Right renal cortex interstitium (tissue), 3 donors: ENCODE measurements at regions not wholly inside any gene's neighbourhood (a gene's known extent, or its start where the extent isn't known, plus 50 kb on each side); places are given as distances from the start of the nearest gene placed in this dataset.

Source experiments
- DNase-seq, 3 donors: peaks; one replicate each; pipeline ENCODE4 v3.0.0-alpha.2; 2013; ENCODE audit warnings: low read depth in 3 of 3, low spot score in 2 of 3

DNA sequence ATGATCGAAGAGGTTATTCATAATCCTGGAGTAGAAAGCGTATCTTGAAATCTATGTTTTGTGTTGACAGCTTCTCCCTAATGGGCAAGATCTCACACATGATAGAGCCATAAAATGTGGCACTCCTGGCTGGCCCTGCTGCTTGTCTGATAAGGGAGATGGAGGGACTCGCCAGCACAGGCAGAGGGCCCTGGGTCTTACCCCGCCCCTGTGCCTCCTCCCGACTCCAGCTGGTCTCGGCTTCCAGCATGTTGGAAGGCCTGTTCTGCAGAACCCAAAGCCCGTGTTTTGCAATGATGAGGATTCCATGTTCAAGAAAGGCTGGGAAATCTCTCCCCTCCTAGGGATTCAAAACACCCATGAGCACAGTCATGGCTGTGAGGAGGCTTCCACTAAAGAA lies 106.7 kb upstream of the SDK2 start:
- no peak for DNase-seq

DNA sequence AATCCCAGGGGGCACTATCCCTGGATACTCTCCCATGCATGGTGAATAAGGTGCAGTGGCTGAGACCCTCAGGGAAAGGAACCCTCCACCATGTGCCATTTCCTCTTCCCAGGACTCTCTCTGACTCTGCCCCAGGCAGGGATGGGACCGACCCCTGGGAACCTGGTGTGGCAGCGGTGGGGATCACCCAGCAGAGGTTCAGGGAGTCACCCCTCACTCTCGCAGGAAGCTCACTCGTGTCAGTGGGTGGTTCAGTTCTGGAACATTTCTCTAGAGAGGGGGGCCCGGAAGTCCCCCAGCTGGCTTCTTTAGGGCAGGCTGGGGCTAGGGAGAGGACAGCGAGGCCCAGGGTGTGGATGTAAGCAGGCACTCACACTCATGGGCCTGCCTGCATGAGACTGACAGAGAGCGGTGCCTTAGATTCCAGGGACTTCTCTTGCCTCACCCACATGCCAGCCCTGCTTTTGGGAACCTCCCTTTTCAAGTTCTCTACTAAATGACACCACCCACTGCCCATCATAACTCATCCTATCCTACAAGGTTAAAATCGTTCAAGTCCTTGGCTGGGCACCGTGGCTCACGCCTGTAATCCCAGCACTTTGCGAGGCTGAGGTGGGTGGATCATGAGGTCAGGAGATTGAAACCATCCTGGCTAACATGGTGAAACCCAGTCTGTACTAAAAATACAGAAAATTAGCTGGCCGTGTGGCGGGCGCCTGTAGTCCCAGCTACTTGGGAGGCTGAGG lies 109.7 kb upstream of the SDK2 start:
- DNase-seq: no peak

DNA sequence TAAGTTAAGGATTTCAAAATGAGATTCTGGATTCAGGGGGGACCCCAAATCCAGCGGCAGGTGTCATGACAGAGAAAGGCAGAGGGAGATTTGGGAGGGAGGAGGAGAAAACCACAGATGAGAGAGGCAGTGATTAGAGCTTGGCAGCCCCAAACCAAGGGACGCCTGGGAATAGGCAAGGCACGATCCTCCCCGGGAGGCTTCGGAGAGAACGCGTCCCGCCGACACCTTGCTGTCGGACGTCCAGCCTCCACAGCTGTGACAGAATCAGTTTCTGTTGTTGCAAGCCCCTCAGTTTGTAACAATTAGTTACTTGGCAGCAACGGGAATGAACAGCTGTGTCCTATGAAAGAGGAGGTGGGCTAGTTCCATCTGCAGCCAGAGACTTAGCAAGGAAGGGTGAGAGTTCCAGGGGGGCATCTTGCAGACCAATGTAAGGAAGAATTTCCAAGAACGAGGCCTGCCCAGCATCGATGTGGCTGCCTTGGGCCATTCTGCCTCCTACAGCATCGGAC lies 110.7 kb upstream of the SDK2 start:
- no peak for DNase-seq

DNA sequence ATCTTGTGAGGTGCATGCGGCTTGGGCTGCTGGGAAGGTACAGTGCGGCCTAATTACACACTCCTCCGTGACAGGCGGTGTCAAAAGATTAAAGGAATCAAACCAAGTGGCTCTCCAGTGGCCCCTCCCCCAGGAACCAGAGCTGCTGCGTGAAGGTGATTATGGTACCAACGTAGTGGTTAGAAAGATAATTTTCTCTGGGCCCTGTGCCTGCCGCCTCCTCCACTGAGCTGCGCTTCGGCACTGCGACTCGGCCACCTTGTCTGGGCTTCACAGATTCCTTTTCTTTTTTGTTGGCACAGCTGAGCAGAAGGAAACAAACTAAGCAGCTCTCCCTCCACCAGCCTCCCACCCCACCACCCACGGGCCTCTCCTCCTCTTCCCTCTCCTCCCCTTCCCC lies 113.2 kb upstream of the SDK2 start:
- DNase-seq: no peak

DNA sequence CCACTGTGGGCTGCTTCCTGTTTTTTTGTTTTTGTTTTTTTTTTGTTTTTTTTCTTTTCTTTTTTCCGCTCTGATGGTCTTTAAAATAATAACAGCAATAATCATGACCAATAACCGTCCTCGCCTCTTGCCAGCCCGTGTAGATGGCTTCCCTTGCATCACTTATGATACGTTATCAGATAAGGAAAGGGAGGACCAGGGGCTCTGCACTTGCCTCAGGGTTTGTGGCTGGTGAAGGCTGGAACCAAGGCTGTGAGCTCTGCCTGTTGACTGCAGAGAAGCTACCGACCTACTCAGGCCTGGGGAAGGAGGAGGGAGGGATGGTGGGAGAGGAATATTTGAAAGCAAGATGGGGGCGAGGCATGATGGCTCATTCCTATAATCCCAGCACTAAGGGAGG lies 114.0 kb upstream of the SDK2 start:
- DNase-seq: no peak

DNA sequence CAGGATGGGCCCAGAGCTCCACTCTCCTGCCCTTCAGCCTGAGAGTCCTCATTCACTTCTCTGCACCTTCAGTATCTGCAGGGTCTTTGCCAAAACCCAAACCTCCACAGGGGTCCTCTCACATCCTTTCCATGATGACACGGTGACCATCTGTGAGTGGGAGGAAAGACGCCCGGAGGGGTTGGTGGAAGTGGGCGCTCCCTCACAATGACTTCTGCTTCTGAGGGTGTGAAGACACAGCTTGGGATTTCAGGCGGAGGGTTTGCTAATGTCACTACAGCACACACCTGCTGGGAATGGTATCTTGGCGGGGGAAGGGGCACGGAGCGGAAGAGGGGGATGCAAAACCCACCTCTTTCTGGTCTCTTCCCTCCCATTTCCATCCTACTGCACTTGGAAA lies 115.1 kb upstream of the SDK2 start:
- no peak for DNase-seq

DNA sequence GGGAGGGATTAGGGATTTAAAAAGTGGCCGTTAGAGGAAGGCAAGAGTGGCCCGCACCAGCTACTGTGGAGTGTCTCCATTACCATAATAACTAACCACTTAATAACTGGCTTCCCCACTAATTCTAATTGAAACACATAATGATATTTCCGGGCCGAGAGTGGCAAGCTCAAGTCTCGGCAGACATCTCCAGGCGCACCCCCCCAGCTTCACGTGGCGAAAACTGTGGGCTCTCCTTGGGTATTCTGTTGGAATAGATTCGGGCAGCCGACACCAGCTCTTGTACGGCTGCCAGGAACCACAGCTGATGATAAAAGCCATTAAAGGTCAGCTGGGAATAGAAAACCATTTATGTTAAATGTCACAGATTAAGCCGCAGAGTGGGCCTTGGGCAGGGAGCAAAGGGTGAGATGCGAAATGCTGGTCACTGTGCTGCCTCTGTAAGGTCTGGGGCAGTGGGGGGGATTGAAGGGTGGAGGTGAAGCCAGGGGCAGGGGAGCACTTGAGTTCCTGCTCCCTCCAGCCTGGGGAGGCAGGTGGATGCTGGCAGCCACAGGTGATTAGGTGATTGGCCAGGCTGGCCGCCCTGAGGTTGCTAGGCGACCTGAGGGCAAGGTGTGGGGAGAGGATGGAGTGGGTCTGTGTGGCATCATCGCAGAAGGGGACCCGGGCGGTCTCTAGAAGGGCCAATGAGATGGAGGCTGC lies 115.6 kb upstream of the SDK2 start:
- no peak for DNase-seq

DNA sequence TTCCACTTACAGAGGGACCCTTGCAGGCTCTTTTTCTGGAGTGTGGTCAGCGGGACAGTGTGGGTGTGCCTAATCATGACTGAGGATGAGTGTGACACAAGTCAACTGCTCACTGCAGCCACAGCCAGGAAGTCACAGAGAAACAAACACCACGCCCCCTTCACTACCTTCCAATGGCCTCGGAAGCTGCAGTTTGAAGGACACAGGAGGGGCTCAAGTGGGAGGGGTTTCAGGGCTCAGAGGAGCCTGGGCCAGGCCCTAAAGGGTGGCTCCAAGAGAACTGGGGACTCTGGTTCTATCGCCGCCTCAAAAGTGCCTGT lies 116.2 kb upstream of the SDK2 start:
- no peak for DNase-seq

DNA sequence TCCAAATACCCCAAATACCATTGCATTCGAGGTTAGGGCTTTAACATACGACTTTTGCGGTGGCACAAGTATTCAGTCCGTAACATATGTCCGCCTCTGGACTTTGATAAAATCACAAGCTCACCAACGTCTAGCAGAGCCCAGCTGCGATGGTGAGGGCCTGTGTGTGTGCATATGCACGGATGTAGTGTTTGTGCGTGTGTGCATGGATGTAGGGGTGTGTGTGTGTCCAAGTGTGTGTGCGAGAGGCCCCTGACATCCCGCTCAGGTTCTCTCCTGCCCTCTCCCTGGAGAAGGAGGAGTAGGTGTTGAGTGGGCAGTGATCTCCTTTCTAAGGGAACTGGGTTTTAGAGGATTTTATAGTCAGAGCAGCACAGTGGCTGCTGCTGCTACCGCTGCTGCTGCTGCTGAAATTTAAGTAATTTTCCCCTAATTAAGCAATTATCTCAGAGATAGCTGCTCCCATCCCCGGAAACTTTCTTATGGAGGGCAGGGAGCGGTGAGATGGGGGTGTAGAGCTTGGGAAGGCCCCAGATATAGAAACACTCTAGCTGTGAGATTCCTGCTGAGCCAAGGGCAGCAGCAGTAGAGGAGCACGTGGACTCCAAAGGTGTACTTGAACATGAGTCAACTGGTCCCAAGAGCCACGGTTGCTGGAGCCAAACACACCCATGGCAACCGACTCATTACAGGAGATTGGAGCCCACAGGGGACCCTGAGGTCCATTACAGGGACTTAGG lies 121.7 kb upstream of the SDK2 start:
- no peak for DNase-seq

DNA sequence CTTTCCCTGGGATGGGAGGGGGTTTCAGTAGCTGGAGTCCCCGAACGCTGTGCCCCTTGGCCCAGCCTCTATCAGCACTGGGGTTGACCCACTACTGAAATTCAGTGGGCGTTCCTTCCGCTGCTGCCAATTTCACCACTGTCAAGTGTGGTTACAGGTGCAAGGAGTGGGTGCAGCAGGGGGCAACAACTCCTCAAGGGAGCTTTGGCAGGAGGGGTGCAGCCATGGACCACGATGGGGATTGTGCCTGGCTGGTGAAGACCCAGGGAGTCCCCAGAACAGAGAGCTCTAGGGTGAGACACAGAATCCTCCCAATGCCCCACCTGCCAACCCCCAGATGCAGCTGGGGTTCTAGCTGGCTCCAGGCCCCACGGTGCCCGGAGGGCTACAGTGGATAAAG lies 123.5 kb upstream of the SDK2 start:
- no peak for DNase-seq

DNA sequence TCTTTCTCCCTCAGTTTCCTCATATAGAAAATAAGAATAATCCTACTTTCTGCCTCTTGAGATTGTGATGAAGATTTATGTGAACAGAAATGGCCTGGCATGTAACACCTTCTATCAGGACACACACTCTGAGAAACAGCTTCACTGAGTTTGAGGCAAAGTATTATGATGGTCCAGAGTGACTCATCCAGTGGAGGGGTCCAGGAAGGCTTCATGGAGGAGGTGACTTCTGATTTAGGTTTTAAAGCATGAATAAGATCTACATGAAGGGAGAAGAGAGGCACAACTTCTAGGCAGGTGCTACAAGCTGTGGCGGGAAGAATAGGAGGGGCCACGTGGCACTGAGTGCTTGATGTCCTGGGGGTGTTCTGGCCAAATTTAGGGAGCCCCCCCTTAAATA lies 124.4 kb upstream of the SDK2 start:
- DNase-seq: no peak

DNA sequence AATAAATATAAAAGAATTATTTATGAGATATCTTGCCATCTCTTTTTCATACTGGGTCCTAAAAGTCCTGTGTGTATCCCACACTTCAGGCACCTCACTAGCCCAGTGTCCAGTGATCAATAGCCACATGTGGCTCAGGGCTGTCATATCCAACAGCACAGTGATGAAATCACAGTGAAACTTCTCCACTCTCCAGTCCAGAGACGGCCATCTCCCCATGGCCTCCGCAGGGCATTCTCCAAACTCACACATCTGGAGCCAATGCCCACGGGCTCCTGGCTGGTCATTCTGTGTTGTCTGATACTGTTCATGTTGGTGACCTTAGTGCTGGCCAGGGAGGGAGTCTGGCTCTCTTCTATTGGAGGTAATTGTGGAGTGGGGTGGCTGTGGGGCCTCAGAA lies 125.2 kb upstream of the SDK2 start:
- no peak for DNase-seq

DNA sequence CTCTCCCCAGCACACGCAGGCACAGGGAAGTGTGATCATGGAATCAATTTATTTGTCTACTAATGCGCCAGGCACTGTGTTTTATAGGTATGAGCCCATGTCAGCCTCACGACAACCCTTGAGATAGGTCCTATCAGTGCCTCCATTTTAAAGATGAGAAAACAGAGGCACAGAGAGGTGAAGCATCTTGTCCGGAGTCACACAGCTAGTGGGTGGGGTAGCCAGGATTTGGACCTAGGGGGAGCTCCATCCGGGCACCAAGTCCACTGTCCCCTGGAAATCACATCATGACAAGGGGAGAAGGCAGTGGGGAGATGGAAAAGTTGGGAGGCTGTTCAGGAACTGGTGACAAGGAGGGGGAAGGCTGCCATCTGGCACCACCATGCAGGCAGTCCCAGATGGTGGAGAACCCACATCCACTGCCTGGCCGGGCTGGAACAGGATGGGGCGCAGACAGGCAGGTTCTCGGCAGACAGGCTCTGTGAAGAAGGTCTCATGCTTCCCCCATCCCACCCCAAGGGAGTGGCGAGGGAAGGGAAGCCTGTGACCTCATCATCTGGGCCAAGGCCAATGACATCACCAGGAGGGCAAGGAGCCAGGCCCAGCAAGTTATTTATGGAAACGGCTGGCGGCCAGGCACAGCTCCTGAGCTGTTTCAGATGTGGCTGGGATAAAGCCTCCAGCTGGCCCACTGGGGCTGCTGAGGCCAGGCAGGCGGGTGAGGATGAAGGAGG lies 126.0 kb upstream of the SDK2 start:
- DNase-seq: peak; percentile 49 to 63 (median 56)

DNA sequence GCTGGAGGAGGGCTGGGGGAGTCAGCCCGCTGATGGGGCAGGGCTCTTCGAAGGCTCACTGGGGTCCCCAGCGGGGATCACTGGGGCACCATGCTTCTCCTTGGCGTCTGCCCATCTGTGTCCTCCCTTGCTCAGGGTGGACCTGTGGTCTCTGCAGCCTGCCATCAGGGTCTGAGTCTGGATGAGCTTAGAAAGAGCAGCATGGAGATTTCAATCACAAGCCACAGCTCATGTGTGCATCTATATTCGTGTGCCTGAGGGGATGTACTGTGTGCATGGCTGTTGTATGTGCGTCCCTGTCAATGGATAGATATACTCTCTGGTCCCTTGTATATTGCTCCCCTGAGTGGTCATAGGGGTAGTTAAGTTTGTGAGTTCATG lies 126.6 kb upstream of the SDK2 start:
- DNase-seq: no peak

DNA sequence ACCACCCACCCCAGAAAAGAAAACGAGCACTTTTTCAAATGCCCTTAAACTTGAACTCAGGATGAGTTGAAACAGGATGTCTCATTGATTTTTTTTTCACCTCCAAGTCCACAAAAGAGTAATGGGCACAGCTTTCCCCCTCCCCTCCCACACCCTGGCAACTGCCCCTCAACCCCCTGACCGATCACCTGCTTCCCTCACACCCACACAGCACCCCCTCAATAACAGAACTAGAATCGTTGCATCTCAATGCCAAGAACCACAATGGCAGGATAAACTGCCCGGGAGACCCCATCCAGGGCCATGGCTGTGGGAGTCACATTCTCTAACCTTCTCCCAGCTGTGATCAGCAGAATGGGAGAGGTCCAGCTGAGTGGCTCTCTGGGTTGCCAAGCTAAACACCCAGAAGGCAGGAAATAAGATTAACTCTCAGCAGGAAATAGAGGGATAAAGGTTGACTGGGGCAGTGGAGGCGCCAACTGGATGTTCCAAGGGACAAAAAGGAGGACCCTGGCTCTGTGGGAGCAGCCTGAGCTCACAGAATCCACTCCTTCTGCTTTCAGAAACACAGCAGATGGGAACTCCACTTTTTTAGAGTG lies 128.0 kb upstream of the SDK2 start:
- DNase-seq: no peak

DNA sequence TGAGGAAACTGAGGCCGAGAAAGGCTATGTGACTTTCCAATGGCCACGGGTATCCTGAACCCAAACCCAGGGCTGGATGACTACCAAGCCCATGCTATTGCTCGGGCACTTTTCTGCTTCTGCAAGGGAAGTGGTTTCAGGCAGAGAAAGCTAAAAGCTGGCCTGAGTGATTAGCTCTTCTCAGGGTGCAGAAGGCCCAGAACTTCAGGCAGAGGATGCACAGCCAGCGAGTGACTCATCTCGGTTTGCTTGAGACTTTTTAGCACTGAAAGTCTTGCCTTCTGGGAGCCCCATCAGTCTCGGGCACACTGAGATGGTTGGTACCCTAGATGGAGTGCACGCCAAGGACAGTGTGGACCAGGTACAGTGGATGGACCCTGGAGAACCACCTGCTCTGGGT lies 129.5 kb upstream of the SDK2 start:
- no peak for DNase-seq

DNA sequence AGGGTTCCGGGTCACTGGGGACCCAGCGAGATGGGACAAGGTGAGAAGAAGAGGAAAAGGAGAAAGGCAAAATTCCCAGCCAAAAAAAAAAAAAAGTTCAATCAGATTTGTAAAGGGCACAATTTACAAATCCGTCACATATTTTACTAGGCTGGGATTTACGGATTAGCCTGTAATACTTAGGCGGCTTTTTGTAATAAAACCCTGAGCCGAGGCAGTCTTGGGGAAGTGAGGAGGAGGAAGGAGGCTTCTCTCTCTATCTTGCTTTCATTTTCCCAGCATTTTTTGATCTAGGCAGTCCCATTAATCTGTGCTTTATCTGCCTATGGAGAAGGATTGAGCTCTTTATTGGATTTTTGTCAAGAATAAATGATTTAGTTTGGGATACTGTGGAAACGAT lies 130.6 kb upstream of the SDK2 start:
- DNase-seq: no peak

DNA sequence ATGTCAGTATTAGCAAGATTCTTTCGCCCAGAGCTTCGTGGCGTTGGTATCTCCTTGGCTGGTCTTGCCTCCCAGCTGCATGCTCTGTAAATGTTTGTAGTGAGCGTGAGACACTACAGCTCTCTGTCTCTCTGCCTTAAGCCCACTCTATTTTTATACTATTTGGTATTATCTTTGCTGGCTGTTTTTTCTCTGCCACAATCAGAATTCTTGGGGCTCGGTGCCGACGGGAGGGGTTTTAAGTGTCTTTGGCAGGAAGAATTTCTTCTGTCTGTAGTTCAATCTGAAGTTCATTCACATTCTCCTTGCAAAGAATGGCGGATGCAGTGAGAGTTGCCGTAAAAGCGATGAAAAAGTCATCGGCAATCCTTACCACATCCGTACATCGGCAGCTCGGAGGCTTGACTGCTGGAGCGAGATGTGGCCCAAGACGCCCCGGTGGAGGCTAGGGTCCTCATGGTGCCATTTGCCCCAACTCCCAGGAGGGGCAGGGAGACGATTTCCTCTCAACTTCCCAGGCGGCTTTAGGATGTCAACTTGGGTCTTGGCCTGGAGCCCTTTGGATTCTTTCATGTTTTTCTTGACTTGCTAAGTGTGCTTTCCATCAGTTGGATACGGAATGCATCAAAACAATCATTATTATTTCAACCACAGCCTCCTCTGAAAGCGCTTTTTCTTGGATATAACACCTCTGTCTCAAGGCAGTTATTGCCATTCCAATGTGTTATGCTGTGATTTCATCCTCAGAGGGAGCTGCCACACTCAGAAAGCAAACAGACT lies 132.3 kb upstream of the SDK2 start:
- DNase-seq: no peak

DNA sequence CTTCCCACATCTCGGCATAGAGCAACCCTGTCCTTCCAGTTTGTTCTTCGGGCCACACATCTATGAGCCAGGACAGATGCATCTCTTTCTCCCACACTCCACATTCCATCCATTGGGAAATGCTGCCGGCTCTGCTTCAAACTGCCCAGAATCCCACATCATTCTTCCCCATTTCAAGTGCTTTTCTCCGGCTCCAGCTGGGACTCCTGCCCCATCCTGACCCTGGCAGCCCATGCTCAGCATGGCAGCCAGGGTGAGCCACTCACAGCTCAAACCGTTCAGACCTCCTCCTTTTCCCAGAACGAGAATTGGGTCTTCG lies 132.8 kb upstream of the SDK2 start:
- no peak for DNase-seq

DNA sequence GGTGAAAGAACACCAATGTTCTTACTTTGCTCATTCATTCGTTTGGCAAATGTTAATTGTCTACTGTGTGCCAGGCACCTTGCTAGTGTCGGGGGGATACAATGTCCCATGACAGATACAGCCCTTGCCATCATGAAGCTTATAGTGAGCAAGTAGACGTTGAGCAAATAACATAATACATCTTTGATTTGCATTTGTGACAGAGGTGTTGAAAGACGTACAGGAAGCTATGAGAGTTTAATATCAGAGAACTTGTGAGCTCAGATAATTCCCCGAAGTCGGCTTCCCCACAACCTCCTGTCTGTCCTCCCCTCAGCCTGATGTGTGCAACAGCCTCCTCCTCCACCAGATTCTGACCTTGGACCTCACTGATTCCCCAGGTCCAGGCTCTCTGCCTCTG lies 138.0 kb upstream of the SDK2 start:
- no peak for DNase-seq
